ENCODE measurements at regions not wholly inside any gene's neighbourhood (a gene's known extent, or its start where the extent isn't known, plus 50 kb on each side); places are given as distances from the start of the nearest gene placed in this dataset.

- Histone ChIP-seq H3K27me3 (ENCODE audit: insufficient read depth, low read length, poor library complexity) (no peaks in the 10 kb centered on the region), H3K4me3 (ENCODE audit: low read depth in 1 of 2, low read length in 2 of 2) (no peak overlapping the region), H3K9me3 (ENCODE audit: insufficient read depth, low read length, severe bottlenecking) (no peaks in the 10 kb centered on the region), H4K20me1 (ENCODE audit: insufficient read depth, low read length) (no peaks in the 10 kb centered on the region), H2AFZ (ENCODE audit: low read depth, low read length) (peak overlapping the region; percentile 53), H3K27ac (ENCODE audit: low read length) (no peak overlapping the region), H3K79me2 (ENCODE audit: insufficient read depth, low read length) (no peaks in the 10 kb centered on the region), H3K36me3 (ENCODE audit: insufficient read depth, low read length) (no peaks in the 10 kb centered on the region), H3K4me1 (ENCODE audit: insufficient read depth, low read length) (peaks cover 9% of the 10 kb centered on the region), H3K9ac (ENCODE audit: low read depth, low read length) (no peak overlapping the region), H3K4me2 (ENCODE audit: insufficient read depth, low read length) (no peak overlapping the region)
- DNase-seq = no peak
- TF ChIP-seq EZH2 (IDR thresholded peaks at IDR 0.05; ENCODE audit: borderline replicate concordance, low read depth, low read length, severe bottlenecking) = no peak
- no peak for TF ChIP-seq CTCF (IDR thresholded peaks at IDR 0.05; ENCODE audit: borderline replicate concordance, extremely low read depth, low read length, poor library complexity, severe bottlenecking)
- ATAC-seq (ENCODE audit: insufficient read depth, low read depth) = 0 out of 3 replicates have a peak, but pooled peaks have one; percentile 39
Observed at GRCh38 chr7:131225619-131226513, 101.8 kb upstream of the MKLN1 start.

- Histone ChIP-seq H3K79me2 (ENCODE audit: insufficient read depth, low read length) (no peaks in the 10 kb centered on the region), H3K27ac (ENCODE audit: low read length) (no peak overlapping the region), H3K4me2 (ENCODE audit: insufficient read depth, low read length) (no peak overlapping the region), H3K36me3 (ENCODE audit: insufficient read depth, low read length) (no peaks in the 10 kb centered on the region), H2AFZ (ENCODE audit: low read depth, low read length) (no peak overlapping the region), H3K4me3 (ENCODE audit: low read depth in 1 of 2, low read length in 2 of 2) (no peak overlapping the region), H3K9me3 (ENCODE audit: insufficient read depth, low read length, severe bottlenecking) (no peaks in the 10 kb centered on the region), H3K27me3 (ENCODE audit: insufficient read depth, low read length, poor library complexity) (no peaks in the 10 kb centered on the region), H3K4me1 (ENCODE audit: insufficient read depth, low read length) (peaks cover 16% of the 10 kb centered on the region), H4K20me1 (ENCODE audit: insufficient read depth, low read length) (no peaks in the 10 kb centered on the region), H3K9ac (ENCODE audit: low read depth, low read length) (no peak overlapping the region)
- TF ChIP-seq EZH2 (IDR thresholded peaks at IDR 0.05; ENCODE audit: borderline replicate concordance, low read depth, low read length, severe bottlenecking) (no peak), CTCF (IDR thresholded peaks at IDR 0.05; ENCODE audit: borderline replicate concordance, extremely low read depth, low read length, poor library complexity, severe bottlenecking) (no peak)
- ATAC-seq (ENCODE audit: insufficient read depth, low read depth) (no peak), DNase-seq (no peak)
Observed at GRCh38 chr7:131226514-131226865, 101.2 kb upstream of the MKLN1 start.

- Histone ChIP-seq H3K27me3 (ENCODE audit: insufficient read depth, low read length, poor library complexity) (no peaks in the 10 kb centered on the region), H4K20me1 (ENCODE audit: insufficient read depth, low read length) (no peaks in the 10 kb centered on the region), H2AFZ (ENCODE audit: low read depth, low read length) (peak overlapping the region; percentile 63), H3K27ac (ENCODE audit: low read length) (peak overlapping the region; percentile 83), H3K9me3 (ENCODE audit: insufficient read depth, low read length, severe bottlenecking) (no peaks in the 10 kb centered on the region), H3K4me2 (ENCODE audit: insufficient read depth, low read length) (peak overlapping the region; percentile 59), H3K4me3 (ENCODE audit: low read depth in 1 of 2, low read length in 2 of 2) (peak overlapping the region; percentile 3 to 53; a peak in 3 of 4 replicates), H3K4me1 (ENCODE audit: insufficient read depth, low read length) (peaks cover 44% of the 10 kb centered on the region), H3K36me3 (ENCODE audit: insufficient read depth, low read length) (no peaks in the 10 kb centered on the region), H3K9ac (ENCODE audit: low read depth, low read length) (peak overlapping the region; percentile 44), H3K79me2 (ENCODE audit: insufficient read depth, low read length) (no peaks in the 10 kb centered on the region)
- peak; percentile 92 for ATAC-seq (ENCODE audit: insufficient read depth, low read depth)
- peak; percentile 90 for DNase-seq
- TF ChIP-seq EZH2 (IDR thresholded peaks at IDR 0.05; ENCODE audit: borderline replicate concordance, low read depth, low read length, severe bottlenecking) (no peak), CTCF (IDR thresholded peaks at IDR 0.05; ENCODE audit: borderline replicate concordance, extremely low read depth, low read length, poor library complexity, severe bottlenecking) (no peak)
Observed at GRCh38 chr7:131231381-131232220, 96.1 kb upstream of the MKLN1 start.
